HUES48 (cell line): ENCODE measurements at regions not wholly inside any gene's neighbourhood (a gene's known extent, or its start where the extent isn't known, plus 50 kb on each side); places are given as distances from the start of the nearest gene placed in this dataset.
"Not testable (repeated sequence)": the region's sequence is repeated elsewhere in the genome, so short reads cannot be mapped to it uniquely, and the experiment has no call there.

Experiments used
- H3K27ac ChIP-seq: one replicate; pipeline ENCODE4 v1.7.0; 2013; ENCODE audit warnings: low read depth, low read length, inconsistent platforms
- H3K27me3 ChIP-seq: 2 replicates; pipeline ENCODE4 v1.6.1; 2013; ENCODE audit warnings: mild to moderate bottlenecking, low read length; ENCODE audit not compliant: control insufficient read depth, insufficient read depth
- H3K36me3 ChIP-seq: 2 replicates; pipeline ENCODE4 v1.6.1; 2013; ENCODE audit warnings: low read length; ENCODE audit not compliant: control insufficient read depth, insufficient read depth
- H3K4me1 ChIP-seq: 2 replicates; pipeline ENCODE4 v1.6.1; 2013; ENCODE audit warnings: mild to moderate bottlenecking, low read length; ENCODE audit not compliant: control insufficient read depth, insufficient read depth
- H3K4me3 ChIP-seq: 2 replicates; pipeline ENCODE4 v1.5.1; 2013; ENCODE audit warnings: mild to moderate bottlenecking, low read depth, low read length
- H3K9ac ChIP-seq: 2 replicates; pipeline ENCODE4 v1.6.1; 2013; ENCODE audit warnings: mild to moderate bottlenecking, low read depth, low read length, moderate library complexity
- H3K9me3 ChIP-seq: 2 replicates; pipeline ENCODE4 v1.6.1; 2013; ENCODE audit warnings: low read length; ENCODE audit not compliant: control insufficient read depth, insufficient read depth

GRCh38 chr1:191049781-191050180 lies 572.1 kb upstream of the BRINP3 start:
- Histone ChIP-seq H3K9ac (no peak overlapping the region), H3K27me3 (no peaks in the 10 kb centered on the region), H3K4me1 (no peaks in the 10 kb centered on the region), H3K9me3 (no peaks in the 10 kb centered on the region), H3K4me3 (no peak overlapping the region), H3K36me3 (no peaks in the 10 kb centered on the region), H3K27ac (no peak overlapping the region)

DNA sequence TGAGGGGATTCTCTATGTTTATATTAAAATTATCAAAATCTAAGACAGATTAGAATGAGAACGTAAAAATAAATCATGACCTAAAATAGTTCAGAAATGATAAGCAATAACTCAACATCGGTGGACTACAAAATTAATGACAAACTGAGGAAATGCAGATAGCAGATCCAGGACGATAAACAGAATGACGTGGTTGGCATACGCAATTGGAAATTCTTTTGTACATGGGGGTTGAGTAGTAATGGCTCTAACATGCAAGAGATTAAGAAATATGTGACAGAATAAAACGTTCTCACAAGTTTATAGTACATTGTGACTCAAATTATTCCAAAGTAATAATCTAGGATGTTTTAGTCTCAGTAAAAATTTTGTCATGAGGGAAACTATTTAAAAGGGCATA lies 575.2 kb upstream of the BRINP3 start:
- Histone ChIP-seq H3K36me3 (no peaks in the 10 kb centered on the region), H3K4me1 (no peaks in the 10 kb centered on the region), H3K27ac (no peak overlapping the region), H3K27me3 (no peaks in the 10 kb centered on the region), H3K9me3 (no peaks in the 10 kb centered on the region), H3K9ac (no peak overlapping the region), H3K4me3 (no peak overlapping the region)

GRCh38 chr1:191065346-191065745 lies 587.7 kb upstream of the BRINP3 start:
- Histone ChIP-seq H3K4me3 (no peak overlapping the region), H3K4me1 (no peaks in the 10 kb centered on the region), H3K9ac (no peak overlapping the region), H3K9me3 (no peaks in the 10 kb centered on the region), H3K36me3 (no peaks in the 10 kb centered on the region), H3K27me3 (no peaks in the 10 kb centered on the region), H3K27ac (no peak overlapping the region)

DNA sequence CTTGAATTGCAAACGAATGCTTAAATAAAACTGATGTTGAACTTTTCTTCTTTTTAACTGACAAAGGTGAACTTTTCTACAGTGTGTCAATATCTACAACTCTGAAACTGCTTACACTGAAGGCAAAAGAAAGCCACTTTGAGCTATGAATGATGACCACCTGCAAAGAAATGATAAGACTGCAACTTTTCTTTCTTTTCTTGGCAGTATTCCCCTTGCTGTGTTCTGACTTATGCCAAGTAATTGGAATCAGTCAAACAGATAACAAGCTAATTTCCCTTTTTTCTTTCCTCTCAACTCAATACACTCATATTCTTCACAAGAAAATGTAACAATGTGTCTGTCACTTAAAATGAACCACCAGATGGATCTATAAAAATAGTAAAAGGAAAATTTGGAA lies 588.1 kb upstream of the BRINP3 start:
- H3K4me1 ChIP-seq = no peaks in the 10 kb centered on the region
- H3K4me3 ChIP-seq = no peak overlapping the region
- no peak overlapping the region for H3K27ac ChIP-seq
- no peaks in the 10 kb centered on the region for H3K27me3 ChIP-seq
- no peaks in the 10 kb centered on the region for H3K9me3 ChIP-seq
- H3K36me3 ChIP-seq = no peaks in the 10 kb centered on the region
- H3K9ac ChIP-seq = no peak overlapping the region

GRCh38 chr1:191074881-191075280 lies 597.2 kb upstream of the BRINP3 start:
- Histone ChIP-seq H3K4me1 (no peaks in the 10 kb centered on the region), H3K4me3 (no peak overlapping the region), H3K9me3 (no peaks in the 10 kb centered on the region), H3K9ac (no peak overlapping the region), H3K27me3 (no peaks in the 10 kb centered on the region), H3K36me3 (no peaks in the 10 kb centered on the region), H3K27ac (no peak overlapping the region)

GRCh38 chr1:191083090-191083489 lies 605.4 kb upstream of the BRINP3 start:
- not testable (repeated sequence) for H3K36me3 ChIP-seq, H3K4me3 ChIP-seq, H3K27me3 ChIP-seq, H3K4me1 ChIP-seq, H3K27ac ChIP-seq, H3K9ac ChIP-seq, H3K9me3 ChIP-seq

- Histone ChIP-seq H3K4me1 (no peaks in the 10 kb centered on the region), H3K27ac (no peak overlapping the region), H3K36me3 (no peaks in the 10 kb centered on the region)
Measured at GRCh38 chr1:191085121-191085520, 607.5 kb upstream of the BRINP3 start.

DNA sequence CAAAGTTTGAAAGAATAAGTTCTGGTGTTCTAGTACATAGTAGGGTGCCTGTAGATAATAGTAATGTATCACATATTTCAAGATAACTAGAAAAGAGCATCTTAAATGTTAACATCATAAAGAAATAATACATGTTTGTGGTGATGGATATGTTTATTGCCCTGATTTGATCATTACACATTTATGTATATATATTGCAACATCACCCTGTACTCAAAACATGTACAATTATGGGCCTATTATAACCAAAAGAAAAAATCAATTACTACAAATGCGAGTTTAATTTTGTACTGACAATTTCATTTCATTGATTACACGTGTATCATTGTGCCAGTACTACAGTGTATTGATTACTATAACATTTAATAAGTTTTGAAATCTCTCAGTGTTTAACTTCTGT lies 609.2 kb upstream of the BRINP3 start:
- no peaks in the 10 kb centered on the region for H3K27me3 ChIP-seq
- no peak overlapping the region for H3K9ac ChIP-seq
- H3K9me3 ChIP-seq = no peaks in the 10 kb centered on the region
- no peaks in the 10 kb centered on the region for H3K4me1 ChIP-seq
- no peak overlapping the region for H3K4me3 ChIP-seq
- no peaks in the 10 kb centered on the region for H3K36me3 ChIP-seq
- H3K27ac ChIP-seq = no peak overlapping the region

More at GRCh38 chr1:191085121-191085520, 607.5 kb upstream of the BRINP3 start:
- Histone ChIP-seq H3K9ac (no peak overlapping the region), H3K9me3 (no peaks in the 10 kb centered on the region), H3K4me3 (no peak overlapping the region), H3K27me3 (no peaks in the 10 kb centered on the region)

DNA sequence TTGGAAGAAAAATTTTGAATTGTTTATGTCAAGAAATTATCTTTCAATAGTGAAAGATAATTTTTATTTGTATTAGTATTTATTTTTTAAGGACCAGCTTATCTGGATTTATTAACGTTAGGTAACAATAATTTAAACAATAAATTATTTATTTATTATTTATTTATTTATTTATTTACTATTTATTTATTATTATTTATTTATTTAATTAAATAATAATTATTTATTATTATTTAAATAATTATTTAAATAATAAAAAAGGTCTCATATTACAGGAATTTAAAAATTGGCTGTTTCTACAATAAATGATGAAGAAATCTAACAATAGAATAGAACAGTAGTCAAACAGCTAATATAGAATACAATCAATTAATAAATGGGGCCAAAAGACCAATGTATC lies 618.7 kb upstream of the BRINP3 start:
- no peaks in the 10 kb centered on the region; the same call in 1 of the 2 replicates for H3K4me1 ChIP-seq
- H3K9me3 ChIP-seq = no peaks in the 10 kb centered on the region
- H3K36me3 ChIP-seq = no peaks in the 10 kb centered on the region
- H3K4me3 ChIP-seq = no peak overlapping the region
- no peak overlapping the region for H3K9ac ChIP-seq
- H3K27me3 ChIP-seq = no peaks in the 10 kb centered on the region
- no peak overlapping the region for H3K27ac ChIP-seq

GRCh38 chr1:191099696-191100095 lies 622.0 kb upstream of the BRINP3 start:
- Histone ChIP-seq H3K4me3 (no peak overlapping the region), H3K4me1 (no peaks in the 10 kb centered on the region), H3K9me3 (no peaks in the 10 kb centered on the region), H3K27ac (no peak overlapping the region), H3K27me3 (no peaks in the 10 kb centered on the region), H3K36me3 (no peaks in the 10 kb centered on the region), H3K9ac (no peak overlapping the region)

DNA sequence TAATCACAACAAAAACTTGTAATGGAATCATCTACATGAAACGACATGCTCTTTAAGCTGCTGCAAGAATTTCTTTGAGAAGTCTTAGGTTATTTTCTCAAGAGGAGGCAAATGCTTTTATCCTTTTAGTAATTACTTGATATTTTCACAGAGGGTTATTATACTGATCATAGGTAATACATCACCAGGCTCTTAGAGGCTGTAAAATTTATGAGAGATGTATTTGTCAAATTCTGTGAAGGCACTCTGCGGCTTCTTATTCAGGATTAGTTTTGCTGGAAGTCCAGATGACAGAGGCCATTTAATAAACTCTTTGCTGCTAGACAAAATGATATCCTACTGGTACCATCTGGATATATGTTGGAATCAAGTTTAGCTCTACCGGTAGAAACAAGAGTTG lies 624.3 kb upstream of the BRINP3 start:
- Histone ChIP-seq H3K36me3 (no peaks in the 10 kb centered on the region), H3K4me1 (no peaks in the 10 kb centered on the region), H3K9me3 (no peaks in the 10 kb centered on the region), H3K9ac (no peak overlapping the region), H3K27ac (no peak overlapping the region), H3K27me3 (no peaks in the 10 kb centered on the region), H3K4me3 (no peak overlapping the region)

DNA sequence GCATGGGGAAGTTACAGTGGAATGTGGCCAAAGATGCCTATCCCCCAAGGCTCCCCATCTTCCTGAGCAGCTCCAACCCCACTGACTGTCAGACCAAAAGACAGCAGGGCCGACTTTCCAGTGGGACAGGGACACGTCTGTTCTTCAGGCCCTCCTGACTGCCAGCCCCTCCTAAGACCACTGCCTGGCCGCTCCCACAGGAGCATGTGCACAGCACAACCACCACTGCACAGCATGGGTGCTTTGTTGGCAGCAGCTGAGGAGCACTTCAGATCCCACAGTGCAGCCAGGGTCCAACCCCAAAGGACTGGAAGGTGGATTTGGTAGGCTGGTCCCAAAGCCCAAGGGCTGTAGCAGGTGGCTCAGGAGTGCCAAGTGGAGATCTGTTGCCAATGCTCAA lies 648.3 kb upstream of the BRINP3 start:
- Histone ChIP-seq H3K36me3 (no peaks in the 10 kb centered on the region), H3K9me3 (no peaks in the 10 kb centered on the region), H3K4me3 (no peak overlapping the region), H3K27me3 (no peaks in the 10 kb centered on the region), H3K4me1 (no peaks in the 10 kb centered on the region), H3K27ac (no peak overlapping the region), H3K9ac (no peak overlapping the region)
